HG02981 (cell line): ENCODE measurements at regions not wholly inside any gene's neighbourhood (a gene's known extent, or its start where the extent isn't known, plus 50 kb on each side); places are given as distances from the start of the nearest gene placed in this dataset.
"Not testable (repeated sequence)": the region's sequence is repeated elsewhere in the genome, so short reads cannot be mapped to it uniquely, and the experiment has no call there.

Source experiments
- ATAC-seq: cut with Tn5 transposase; IDR thresholded peaks from one replicate; pipeline ENCODE4 v1.9.1; 2021; ENCODE audit warnings: mild to moderate bottlenecking, moderate library complexity; ENCODE audit not compliant: unreplicated experiment

DNA sequence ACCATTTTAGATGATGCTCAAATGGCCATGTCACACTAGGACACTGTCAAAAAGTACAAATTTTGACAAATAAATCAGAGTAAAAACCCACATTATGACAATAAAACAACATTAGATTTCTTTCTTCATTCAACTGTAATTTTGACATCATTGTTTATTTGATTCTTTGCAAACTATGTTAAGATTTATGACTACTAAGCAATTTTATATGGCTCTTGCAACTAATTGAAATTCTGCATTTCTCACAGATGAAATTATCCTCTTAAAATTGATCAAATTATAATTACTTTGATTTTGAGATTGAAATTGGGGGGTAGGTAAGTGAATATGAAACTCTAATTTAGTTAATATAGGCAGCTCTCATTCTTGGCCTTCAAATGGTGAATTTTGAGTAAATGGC, 59.8 kb downstream of the ATOH1 start:
- no peak for ATAC-seq

DNA sequence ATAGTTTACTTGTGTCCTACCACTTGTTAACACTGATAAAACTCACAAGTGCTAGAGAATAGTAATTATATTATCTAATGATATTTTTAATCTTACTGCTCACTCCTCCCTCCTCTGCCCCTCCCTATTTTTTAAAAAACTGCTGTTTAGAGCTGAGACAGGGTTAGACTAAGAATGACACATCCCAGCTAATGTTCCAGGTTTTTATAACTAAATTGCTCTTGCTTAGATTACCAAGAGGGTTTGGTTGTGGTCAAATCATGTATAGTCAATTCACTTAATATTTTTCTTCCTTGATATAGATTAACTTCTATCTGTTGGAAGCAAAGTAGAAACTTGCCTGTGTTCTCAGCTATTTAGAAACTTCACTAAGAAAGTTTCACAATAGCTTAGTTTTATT, 60.2 kb downstream of the ATOH1 start:
- no peak for ATAC-seq

DNA sequence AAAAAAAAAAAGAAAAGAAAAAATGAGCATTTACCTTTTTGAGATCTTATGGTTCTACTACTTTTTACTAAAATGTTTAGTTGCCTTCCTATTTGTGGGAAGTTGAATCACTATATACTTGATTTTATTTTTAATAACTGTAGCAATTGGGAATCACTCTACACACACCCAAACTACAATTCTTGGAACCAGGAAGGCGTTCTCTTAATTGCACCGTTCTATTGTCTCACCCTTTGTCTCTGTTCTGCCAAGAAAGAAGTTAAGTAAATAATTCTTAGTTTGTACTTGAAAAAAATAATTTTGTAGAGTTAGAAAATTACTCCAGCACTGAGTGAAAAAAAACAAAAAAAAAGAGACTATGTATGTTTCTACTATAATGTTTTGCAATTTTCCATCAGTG, 62.7 kb downstream of the ATOH1 start:
- ATAC-seq, result no peak

DNA sequence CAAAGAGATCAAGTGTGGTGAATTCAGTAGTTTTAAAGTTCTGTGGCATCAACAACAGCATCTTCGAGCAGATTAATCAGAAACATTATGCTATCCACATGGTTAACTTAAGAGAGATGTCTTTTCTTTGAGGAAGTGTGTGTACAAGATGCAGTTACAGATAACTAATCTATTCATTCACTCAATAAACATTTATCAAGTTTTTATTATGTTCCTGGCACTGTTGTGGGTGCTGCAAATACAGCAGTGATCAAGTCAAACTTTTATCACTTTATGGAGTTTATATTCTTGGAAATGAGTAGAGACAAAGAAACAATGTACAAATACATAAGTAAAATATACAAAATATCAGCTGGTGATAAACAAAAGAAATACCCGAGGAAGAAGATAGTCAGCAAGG, 66.4 kb downstream of the ATOH1 start:
- ATAC-seq, result no peak

DNA sequence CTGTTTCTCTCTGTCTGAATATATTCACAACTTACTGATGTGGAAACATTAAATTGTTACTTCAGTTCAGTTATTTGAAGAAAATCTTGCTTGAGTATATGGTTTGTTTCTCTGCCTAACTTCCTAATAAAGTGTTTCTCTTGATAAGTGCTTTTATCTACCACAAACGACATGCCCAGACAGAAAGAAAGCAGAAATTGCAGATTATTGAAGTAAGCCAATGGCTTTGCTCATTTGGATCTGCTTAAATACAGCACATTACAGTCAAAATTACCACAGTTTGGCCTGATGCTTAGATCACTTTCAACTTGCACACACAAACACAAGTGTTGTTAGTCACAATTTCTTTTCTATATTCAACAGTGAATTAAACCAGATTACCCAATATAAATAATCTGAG, 68.0 kb downstream of the ATOH1 start:
- no peak for ATAC-seq

DNA sequence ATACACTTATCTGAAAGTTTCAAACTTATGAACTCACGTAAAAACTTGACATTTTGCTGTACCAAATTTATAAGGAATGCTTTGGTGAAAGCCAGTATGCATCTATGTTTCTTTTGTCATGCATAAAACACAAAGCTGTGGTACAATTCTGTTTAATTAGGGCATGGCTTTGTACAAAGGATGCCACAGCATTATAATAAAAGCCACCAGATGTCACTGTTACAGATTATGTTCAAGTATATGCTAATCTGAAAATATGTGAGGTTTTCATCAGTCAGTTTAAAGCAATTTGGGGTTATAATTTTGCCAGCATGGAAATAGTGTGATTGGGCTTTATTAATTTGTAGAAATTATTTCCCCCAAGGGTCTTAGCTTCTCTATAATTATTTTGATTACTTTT, 69.0 kb downstream of the ATOH1 start:
- peak; percentile 60 for ATAC-seq

DNA sequence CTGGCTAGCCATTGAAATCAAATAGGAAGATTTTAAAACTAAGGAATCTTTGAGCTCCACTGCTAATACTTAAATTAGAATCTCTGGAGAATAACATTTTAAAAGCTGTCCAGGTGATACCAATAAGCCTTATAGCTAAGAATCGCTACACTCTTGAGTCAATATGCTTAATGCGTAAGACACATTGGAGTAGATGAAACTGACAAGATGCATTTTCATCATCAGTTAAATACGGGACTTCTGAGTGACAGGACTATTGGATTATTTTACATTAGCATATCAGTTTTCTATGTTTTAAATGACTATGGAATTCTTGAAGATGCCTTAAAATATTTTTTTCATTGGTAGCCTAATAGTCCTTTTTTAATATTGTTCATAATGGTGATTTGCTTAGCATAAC, 80.2 kb downstream of the ATOH1 start:
- ATAC-seq, result no peak

DNA sequence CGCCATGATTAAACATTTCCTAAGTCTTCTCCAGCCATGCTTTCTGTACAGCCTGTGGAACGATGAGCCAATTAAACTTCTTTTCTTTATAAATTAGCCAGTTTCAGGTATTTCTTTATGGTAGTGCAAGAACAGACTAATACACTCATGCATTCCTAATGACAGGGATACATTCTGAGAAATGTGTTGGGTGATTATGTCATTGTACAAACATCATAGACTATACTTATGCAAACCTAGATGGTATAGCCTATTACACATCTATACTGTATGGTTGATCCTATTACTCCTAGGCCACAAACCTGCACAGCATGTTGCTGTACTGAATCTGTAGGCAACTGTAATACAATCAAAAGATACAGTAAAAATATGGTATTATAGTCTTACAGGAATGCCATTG, 83.1 kb downstream of the ATOH1 start:
- no peak for ATAC-seq

DNA sequence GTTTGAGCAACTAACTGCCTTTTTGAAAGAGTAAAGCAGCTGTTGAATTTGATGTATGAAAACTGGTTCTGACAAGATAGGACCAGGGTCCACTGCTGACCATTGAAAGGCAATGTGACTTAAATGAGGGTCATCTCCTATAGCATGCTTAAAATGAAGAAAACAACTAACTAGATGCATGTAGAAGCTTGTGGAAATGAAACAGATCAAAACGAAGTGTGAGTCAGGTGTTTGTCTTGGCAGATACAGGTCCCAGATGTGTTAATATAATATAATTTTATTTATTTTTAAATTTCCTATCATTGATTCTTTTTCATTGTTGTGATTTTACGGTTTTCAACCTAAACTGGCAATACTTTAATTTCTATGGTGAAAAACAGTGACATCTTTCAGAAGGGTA, 83.6 kb downstream of the ATOH1 start:
- ATAC-seq, result no peak

DNA sequence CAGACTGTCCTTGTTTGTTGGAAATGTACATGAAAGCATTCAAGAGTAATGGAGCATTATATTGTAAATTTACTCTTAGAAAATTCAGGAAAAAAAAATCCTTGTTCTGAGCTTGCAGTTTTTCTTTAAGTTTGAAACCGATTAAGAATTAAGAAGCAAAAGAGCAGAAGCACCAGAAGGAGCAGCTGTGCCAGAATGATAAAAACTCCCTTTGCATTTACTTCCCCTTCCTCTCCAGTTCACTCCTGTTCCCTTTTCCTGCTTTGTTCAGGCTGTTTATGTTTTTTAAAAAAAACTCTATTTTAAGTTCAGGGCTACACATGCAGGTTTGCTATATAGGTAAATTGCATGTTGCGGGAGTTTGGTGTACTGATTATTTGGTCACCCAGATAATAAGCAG, 90.3 kb downstream of the ATOH1 start:
- no peak for ATAC-seq

DNA sequence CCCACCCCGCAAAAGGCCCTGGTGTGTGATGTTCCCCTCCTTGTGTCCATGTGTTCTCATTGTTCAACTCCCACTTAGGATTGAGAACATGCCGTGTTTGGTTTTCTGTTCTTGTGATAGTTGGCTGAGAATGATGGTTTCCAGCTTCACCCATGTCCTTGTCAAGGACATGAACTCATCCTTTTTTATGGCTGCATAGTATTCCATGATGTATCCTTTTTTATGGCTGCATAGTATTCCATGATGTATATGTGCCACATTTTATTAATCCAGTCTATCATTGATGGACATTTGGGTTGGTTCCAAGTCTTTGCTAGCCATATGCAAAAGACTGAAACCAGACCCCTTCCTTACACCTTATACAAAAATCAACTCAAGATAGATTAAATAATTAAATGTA, 95.0 kb downstream of the ATOH1 start:
- not testable (repeated sequence) for ATAC-seq

DNA sequence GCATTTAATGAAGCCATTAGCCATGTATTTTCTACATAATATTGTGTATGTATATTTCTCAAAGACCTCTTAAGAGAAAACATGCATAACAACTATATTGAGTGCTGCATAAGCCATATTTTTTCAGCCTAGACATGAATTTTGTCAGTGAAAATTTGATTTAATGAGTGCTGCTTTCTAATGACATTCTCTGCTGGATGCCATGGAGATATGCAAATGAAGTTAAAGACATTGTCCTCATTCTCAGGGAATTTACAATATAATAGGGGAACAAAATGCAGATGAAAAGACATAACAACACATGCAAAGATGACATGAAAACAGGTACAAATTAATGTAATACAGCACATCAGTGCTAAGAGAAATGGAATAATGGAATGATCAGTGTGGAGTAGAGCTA, 118.7 kb downstream of the ATOH1 start:
- ATAC-seq, result no peak

DNA sequence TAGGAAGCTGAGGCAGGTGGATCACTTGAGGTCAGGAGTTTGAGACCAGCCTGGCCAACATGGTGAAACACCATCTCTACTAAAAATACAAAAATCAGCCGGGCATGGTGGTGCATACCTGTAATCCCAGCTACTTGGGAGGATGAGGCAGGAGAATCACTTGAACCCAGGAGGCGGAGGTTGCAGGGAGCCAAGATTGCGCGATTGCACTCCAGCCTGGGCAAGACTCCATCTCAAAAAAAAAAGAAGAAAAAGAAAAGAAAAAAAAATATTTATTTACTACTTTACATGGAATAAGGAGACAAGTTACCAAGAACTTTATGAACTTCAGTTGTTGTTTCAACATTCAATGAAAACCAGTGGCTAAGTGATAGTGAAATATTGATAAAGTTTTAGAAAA, 121.7 kb downstream of the ATOH1 start:
- not testable (repeated sequence) for ATAC-seq

DNA sequence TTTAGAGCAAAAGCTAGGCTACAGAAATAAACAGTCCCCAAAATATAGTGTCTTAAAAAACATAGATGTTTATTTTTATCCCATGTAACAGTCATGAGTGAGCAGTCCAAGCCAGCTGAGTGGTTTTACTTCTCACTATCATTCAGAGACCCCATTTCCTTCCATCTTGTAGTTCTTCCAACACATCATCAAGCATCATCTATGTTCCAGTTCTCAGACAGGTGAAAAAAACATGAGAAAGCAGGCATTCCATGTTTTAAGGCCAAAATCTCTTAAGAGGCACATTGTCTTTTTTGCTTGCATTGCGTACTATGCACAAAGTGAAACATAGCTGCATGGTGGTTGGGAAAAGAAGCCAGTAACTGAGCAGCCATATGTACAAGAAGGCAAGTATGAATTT, 128.6 kb downstream of the ATOH1 start:
- no peak for ATAC-seq

DNA sequence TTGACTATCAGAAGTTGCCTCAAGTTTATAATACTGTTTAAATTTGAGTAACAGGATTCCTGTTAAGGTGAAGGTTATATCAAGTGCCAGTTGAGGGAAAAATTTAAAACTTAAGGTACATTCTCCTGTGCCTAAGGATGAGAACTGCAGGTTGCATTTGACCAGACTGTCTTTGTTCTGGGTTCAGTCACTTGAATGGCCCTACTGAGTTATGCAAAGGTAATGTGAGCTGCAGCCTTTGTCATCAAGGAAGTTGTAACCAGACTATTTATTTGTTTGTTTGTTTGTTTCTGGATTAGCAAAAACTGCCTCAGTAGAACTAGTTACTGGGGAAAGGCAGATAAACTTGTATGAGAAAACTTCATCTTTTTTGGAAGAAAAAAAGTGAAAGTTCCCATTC, 131.9 kb downstream of the ATOH1 start:
- ATAC-seq, result no peak

DNA sequence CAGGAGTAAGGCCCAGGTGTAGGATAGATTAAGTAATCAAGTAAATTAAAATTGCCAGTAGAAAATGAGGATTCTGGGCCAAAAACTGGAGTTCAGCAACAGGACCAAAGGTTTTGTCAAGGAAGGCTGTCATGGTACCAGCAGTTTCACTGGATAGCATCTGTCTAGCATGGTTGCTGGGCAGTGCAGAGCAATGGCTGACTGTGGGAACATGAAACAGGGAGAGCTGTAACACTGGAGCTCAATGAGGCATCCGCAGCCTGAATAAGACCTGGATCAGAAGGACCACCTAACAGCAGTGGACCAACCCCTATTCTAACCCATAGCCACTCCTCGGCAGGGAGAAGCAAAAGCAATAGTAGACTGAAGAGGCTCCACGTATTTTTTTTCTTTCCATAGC, 132.4 kb downstream of the ATOH1 start:
- ATAC-seq, result no peak

DNA sequence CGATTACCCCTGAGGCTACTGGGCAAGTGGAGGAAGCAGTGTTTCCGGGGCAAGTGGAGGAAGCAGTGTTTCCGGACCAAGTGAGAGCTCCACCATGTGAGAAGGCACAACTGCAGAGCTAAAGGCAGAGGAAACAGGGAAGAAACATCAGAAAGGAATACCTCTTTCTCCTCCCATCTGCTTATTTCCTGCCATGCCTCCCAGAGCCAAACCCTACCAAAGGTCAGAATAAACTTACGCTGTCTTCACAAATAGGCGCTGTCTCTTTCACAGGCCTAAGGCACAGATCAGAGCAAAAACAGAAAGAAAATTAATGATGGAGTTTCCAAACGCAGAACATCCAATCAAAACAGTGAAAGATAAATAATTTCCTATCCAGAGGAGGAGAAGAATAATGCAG, 153.0 kb downstream of the ATOH1 start:
- no peak for ATAC-seq

DNA sequence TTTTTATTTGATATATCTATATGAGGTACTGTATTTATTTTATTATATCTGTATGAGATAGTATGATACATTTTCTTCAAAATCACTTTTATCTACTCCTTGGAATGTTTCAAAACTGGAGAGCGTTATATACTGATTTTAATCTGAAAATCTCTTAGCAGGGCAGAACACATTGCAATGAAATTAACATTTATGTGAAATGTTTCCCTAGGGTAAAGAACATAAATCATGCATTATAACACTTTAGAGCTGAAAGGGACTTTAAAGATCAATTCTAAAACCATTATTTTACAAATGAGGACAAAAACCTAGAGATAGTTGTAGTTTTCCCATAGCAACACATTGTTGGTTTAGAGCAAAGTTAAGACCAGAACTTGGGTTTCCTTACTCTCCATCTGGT, 153.7 kb downstream of the ATOH1 start:
- ATAC-seq, result no peak

DNA sequence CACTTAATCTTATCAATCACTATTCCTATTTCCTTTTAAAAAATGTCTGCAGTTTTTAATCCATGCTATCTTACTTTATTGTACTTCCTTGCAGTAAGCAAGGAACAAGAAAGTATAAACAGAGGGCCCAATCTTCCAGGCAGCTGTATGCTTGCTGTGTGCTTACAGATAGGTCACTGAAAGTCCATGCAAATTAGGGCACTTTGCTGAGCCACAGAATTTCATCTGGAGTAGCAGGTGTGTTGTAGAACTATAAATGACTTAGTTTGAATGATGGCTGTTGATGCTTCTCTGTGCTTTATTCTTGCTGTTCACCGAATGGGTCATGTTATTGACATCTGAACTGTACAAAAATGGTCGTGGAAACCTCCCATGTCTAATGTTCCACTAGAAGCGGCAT, 154.6 kb downstream of the ATOH1 start:
- peak; percentile 87 for ATAC-seq

DNA sequence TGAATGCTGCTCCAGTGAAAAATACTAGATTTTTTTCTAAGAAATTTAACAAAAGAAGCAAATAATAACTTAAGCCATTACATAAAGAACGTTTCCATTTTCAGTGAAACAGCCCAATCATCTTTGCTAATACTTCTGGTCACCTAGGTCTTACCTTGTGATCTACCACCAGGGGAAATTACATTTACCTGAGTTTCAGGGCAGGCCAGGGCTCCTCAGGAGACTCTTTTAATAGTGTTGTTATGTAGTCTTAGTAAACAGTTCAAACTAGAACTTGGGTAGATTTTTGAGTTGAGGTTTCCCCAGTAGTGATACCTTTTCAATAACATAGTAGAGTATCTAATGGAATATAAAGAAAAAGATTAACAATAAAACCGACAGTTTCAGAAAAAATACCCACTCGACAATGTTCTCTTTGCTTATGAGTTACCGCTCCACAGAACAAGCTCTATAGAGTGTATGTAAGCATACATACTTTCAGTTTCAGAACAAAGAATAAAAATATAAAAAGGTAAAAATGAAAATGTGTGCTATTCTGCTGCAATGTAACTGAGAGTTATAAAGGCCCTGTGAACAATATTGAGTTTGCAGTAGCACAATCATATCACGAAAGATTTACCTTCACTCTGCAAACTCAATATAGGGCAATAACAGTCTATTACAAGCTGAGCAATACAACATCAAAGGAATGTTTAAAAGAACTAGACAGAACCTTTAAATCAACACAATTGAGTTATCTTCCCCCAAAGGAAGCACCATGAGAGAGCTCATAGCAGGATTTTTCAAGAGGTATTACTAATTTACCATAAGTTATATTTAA, 165.8 kb downstream of the ATOH1 start:
- no peak for ATAC-seq

DNA sequence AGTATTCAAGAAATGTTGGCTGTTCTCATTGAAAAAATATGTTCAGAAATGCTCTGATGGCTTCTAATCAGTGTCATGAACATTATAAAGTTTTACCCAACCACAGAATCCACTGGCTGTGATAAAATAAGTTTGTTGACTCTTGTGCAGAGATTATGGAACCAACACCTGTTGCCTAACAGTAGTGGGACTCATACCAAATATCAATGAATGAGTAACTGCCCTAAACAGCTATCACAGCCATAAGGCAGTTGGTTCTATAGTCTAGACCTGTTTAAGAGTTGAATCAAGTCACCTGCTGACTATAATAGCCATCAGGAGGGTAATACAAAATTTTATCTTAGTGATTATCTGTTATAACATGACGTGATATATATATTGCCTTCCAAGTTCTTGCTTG, 168.3 kb downstream of the ATOH1 start:
- no peak for ATAC-seq

DNA sequence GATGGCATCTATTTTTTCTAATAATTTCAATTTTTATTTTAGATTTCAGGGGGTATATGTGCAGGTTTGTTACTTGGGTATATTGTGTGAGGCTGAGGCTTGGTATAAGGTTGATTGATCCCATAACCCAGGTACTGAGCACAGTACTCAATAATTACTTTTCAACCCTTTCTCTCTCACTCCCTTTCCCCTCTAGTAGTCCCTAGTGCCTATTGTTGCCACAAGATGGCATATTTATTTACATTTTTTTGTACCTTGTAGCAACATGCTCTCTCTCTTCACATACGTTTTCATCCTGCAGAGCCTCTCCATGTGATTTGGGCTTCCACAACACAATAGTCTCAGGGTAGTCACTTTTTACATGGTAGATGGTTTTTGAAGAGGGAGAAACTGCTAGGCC, 172.0 kb downstream of the ATOH1 start:
- no peak for ATAC-seq

DNA sequence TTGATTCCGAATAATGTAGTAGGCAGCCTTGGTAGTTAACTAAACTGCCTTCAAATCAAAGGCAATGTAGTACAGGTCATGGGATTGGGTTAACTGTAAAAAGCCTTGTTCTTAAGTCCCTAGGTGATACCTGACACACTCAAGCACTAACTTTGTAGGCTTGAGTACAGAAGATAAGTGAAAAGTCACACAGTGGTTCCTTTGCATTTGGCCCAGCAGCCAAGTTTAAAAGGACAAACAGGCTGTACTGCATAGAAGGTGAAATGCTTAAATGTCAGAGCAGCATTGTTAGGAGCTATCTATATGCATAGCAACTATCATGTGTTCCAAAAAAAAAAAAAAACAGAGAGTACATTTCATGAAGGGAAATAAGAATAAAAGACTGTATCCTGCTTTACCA, 178.4 kb downstream of the ATOH1 start:
- no peak for ATAC-seq
